ENCODE measurements at regions not wholly inside any gene's neighbourhood (a gene's known extent, or its start where the extent isn't known, plus 50 kb on each side); places are given as distances from the start of the nearest gene placed in this dataset.

GRCh38 chrX:39516427-39516841 is 581.3 kb downstream of the BCOR start:
- Histone ChIP-seq H3K27ac (no peak overlapping the region), H3K4me3 (no peak overlapping the region), H3K4me1 (peaks cover 9% of the 10 kb centered on the region), H3K27me3 (no peaks in the 10 kb centered on the region), H3K9me3 (no peaks in the 10 kb centered on the region), H3K36me3 (replicated peaks in 1 of 2; ENCODE audit: insufficient read depth in 1 of 2, low read depth in 2 of 2) (no peaks in the 10 kb centered on the region)
- DNase-seq (no peak), ATAC-seq (no peak)
- TF ChIP-seq CTCF (IDR thresholded peaks at IDR 0.05) (no peak), POLR2A (IDR thresholded peaks at IDR 0.05) (no peak)
- WGBS, 2 donors = 88 to 94% methylated on average over 10 to 15 of the region's 17 CpGs
- intact Hi-C loops (cut with DNase I) = no loop called here

GRCh38 chrX:39518476-39519029 is 579.2 kb downstream of the BCOR start:
- DNase-seq (no peak), ATAC-seq (no peak)
- Histone ChIP-seq H3K36me3 (replicated peaks in 1 of 2; ENCODE audit: insufficient read depth in 1 of 2, low read depth in 2 of 2) (no peaks in the 10 kb centered on the region), H3K27ac (no peak overlapping the region), H3K4me1 (peaks cover 9% of the 10 kb centered on the region), H3K27me3 (no peaks in the 10 kb centered on the region), H3K4me3 (no peak overlapping the region), H3K9me3 (no peaks in the 10 kb centered on the region)
- TF ChIP-seq POLR2A (IDR thresholded peaks at IDR 0.05) = no peak
- TF ChIP-seq CTCF (IDR thresholded peaks at IDR 0.05) = no peak
- intact Hi-C loops (cut with DNase I) = no loop called here
- 38% methylated on average over 10 of the region's 16 CpGs; no CpG with 5 or more reads in 1 of the 2 donors for WGBS, 2 donors

- ATAC-seq (peak; percentile 60), DNase-seq (peak; percentile 37 to 66 (median 57))
- intact Hi-C loops (cut with DNase I) = no loop called here
- H3K36me3 ChIP-seq (replicated peaks in 1 of 2; ENCODE audit: insufficient read depth in 1 of 2, low read depth in 2 of 2) = no peaks in the 10 kb centered on the region
- no peaks in the 10 kb centered on the region for H3K27me3 ChIP-seq
- no peaks in the 10 kb centered on the region for H3K9me3 ChIP-seq
- 0 to 6% methylated on average over 8 to 19 of the region's 19 CpGs for WGBS, 2 donors
- H3K4me3 ChIP-seq = no peak overlapping the region
- H3K27ac ChIP-seq = no peak overlapping the region
- TF ChIP-seq CTCF (IDR thresholded peaks at IDR 0.05) (no peak), POLR2A (IDR thresholded peaks at IDR 0.05) (no peak)
- peaks cover 9% of the 10 kb centered on the region for H3K4me1 ChIP-seq
Measured at GRCh38 chrX:39519030-39519488, 578.7 kb downstream of the BCOR start.

GRCh38 chrX:39519566-39520301 is 578.0 kb downstream of the BCOR start:
- Histone ChIP-seq H3K27ac (no peak overlapping the region), H3K4me3 (no peak overlapping the region), H3K27me3 (no peaks in the 10 kb centered on the region), H3K36me3 (replicated peaks in 1 of 2; ENCODE audit: insufficient read depth in 1 of 2, low read depth in 2 of 2) (no peaks in the 10 kb centered on the region), H3K9me3 (no peaks in the 10 kb centered on the region), H3K4me1 (peaks cover 9% of the 10 kb centered on the region)
- TF ChIP-seq CTCF (IDR thresholded peaks at IDR 0.05) = no peak
- no peak for TF ChIP-seq POLR2A (IDR thresholded peaks at IDR 0.05)
- intact Hi-C loops (cut with DNase I) = loop anchor here (10.0 kb wide), 1 partner anchor 1105 kb away; the partner anchor contains the start of gene MPC1L
- 34 to 36% methylated on average over 13 of the region's 14 CpGs for WGBS, 2 donors
- ATAC-seq = no peak
- DNase-seq = no peak

All from body of pancreas (tissue), 4 donors.